A549 (cell line): ENCODE measurements at regions not wholly inside any gene's neighbourhood (a gene's known extent, or its start where the extent isn't known, plus 50 kb on each side); places are given as distances from the start of the nearest gene placed in this dataset.

ENCODE experiments used
- CBX8 ChIP-seq: fragments of 200-600 bp; sonication (generic); IDR thresholded peaks from 2 replicates; pipeline ENCODE4 v1.6.1; 2016
- USF2 ChIP-seq: fragments of 450-650 bp; IDR thresholded peaks from 2 replicates; pipeline ENCODE4 v1.6.1; 2014; ENCODE audit warnings: antibody characterized with exemption

DNA sequence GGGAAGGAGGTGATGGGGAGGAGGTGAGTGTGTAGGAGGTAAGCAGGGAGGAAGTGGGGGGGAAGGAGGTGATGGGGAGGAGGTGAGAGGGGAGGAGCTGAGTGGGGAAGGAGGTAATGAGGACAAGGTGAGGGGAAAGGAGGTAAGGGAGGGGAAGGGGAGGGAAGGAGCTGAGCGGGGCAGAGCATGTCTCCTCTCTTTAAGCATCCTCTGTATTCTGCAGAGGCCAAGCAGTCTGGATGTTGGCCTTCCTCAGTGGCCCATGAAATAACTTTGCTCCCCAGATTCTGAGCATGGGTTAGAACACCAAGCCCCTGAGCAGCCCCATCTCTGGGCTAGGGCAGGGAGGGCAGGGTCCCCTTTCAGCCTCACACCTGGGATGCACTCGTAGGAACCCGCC is 84.6 kb downstream of the EDN3 start:
- no peak for TF ChIP-seq USF2
- no peak for TF ChIP-seq CBX8
